HEK293T (cell line): ENCODE measurements at regions not wholly inside any gene's neighbourhood (a gene's known extent, or its start where the extent isn't known, plus 50 kb on each side); places are given as distances from the start of the nearest gene placed in this dataset.

Experiments
- CTCF ChIA-PET: fragments of 350-600 bp; formaldehyde crosslinking; extraction: SDS; loops from one replicate; lab custom pipeline; 2021; ENCODE audit warnings: antibody characterized with exemption, inconsistent platforms; lab: Yijun Ruan, JAX
- POLR2A ChIA-PET: fragments of 350-600 bp; formaldehyde crosslinking; extraction: SDS; loops from one replicate; lab custom pipeline; 2020; ENCODE audit warnings: antibody characterized with exemption, inconsistent platforms; lab: Yijun Ruan, JAX
- DNase-seq: peaks from one replicate; pipeline ENCODE4 v3.0.0; 2012; ENCODE audit warnings: mixed read lengths; ENCODE audit errors: extremely low spot score
- ARNT ChIP-seq: fragments of 450-650 bp; IDR thresholded peaks from 2 replicates; pipeline ENCODE4 v1.6.1; 2017; ENCODE audit warnings: mild to moderate bottlenecking
- BHLHE40 ChIP-seq: fragments of 450-650 bp; IDR thresholded peaks from 2 replicates; pipeline ENCODE4 v1.6.1; 2016; ENCODE audit warnings: mild to moderate bottlenecking, moderate library complexity, borderline replicate concordance
- CTBP1 ChIP-seq: fragments of 450-650 bp; IDR thresholded peaks from 2 replicates; pipeline ENCODE4 v1.6.1; 2016; ENCODE audit warnings: borderline replicate concordance
- ELF4 ChIP-seq: fragments of 450-650 bp; IDR thresholded peaks from 2 replicates; pipeline ENCODE4 v1.6.1; 2017; ENCODE audit warnings: antibody characterized with exemption
- FOXA1 ChIP-seq: fragments of 450-650 bp; IDR thresholded peaks from 2 replicates; pipeline ENCODE4 v1.6.1; 2016; ENCODE audit warnings: mild to moderate bottlenecking
- FOXK2 ChIP-seq: fragments of 450-650 bp; IDR thresholded peaks from 2 replicates; pipeline ENCODE4 v1.6.1; 2016; ENCODE audit warnings: mild to moderate bottlenecking
- FOXM1 ChIP-seq: fragments of 450-650 bp; IDR thresholded peaks from 2 replicates; pipeline ENCODE4 v1.6.1; 2017; ENCODE audit warnings: mild to moderate bottlenecking, borderline replicate concordance
- HDGF ChIP-seq: fragments of 450-650 bp; IDR thresholded peaks from 2 replicates; pipeline ENCODE4 v1.6.1; 2017; ENCODE audit warnings: antibody characterized with exemption, borderline replicate concordance
- L3MBTL2 ChIP-seq: fragments of 450-650 bp; conservative IDR thresholded peaks from 2 replicates; pipeline ENCODE4 v1.6.1; 2016; ENCODE audit warnings: mild to moderate bottlenecking
- LEF1 ChIP-seq: fragments of 450-650 bp; IDR thresholded peaks from 2 replicates; pipeline ENCODE4 v1.6.1; 2017; ENCODE audit warnings: mild to moderate bottlenecking, borderline replicate concordance
- NFRKB ChIP-seq: fragments of 450-650 bp; IDR thresholded peaks from 2 replicates; pipeline ENCODE4 v1.6.1; 2016; ENCODE audit warnings: mild to moderate bottlenecking, moderate library complexity
- SP1 ChIP-seq: fragments of 450-650 bp; IDR thresholded peaks from 2 replicates; pipeline ENCODE4 v1.6.1; 2017
- SUZ12 ChIP-seq: fragments of 450-650 bp; IDR thresholded peaks from 2 replicates; pipeline ENCODE4 v1.6.1; 2016; ENCODE audit warnings: mild to moderate bottlenecking
- TARDBP ChIP-seq: fragments of 450-650 bp; IDR thresholded peaks from 2 replicates; pipeline ENCODE4 v1.6.1; 2016
- ZNF384 ChIP-seq: fragments of 450-650 bp; IDR thresholded peaks from 2 replicates; pipeline ENCODE4 v1.6.1; 2016
- TF ChIP-seq, protein P1 (sequence below): fragments of 450-650 bp; IDR thresholded peaks from 2 replicates; pipeline ENCODE4 v1.6.1; 2016

DNA sequence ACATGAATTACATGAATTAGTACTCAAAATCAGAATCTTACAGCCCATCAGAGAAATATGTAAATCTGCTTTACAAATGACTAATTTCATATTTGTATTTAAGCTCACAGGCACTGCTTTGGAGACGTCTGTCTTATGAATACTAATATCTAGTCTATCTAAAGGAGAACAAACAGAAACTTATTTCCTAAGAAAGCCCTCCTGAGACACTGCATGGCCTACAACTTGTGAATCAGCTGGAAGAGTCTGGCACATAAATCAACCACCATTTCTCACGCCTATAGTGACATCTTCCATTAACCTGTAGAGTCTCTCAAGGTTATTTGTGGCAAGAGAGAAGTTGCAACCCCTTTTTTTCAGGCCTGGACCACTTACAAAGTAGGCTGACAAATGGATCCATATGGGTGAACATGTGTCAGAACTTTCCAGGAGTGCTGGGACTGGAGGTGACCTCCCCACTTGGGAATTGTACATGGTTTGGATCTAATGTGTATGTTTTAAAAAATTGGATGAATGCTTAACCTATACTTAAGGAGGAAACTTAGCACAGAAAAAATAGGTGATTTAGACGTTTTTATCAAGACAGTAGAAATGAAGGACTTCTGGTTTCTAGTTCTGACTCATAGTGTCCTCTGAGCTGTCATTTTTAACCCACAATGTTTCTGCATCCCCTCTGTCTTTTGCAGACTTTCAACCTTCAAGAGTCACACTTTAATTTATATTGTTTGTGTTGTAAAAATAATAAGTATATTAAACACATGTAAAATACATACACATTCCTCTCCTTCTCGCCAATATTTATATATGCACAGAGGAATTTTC, 83.2 kb upstream of the ARHGAP24 start:
- DNase-seq, result no peak
- ChIA-PET CTCF (no interaction called here), POLR2A (no interaction called here)
- TF ChIP-seq NFRKB (no peak), FOXK2 (no peak), TARDBP (no peak), HDGF (no peak), LEF1 (no peak), SUZ12 (no peak), CTBP1 (no peak), ELF4 (no peak), BHLHE40 (no peak)

DNA sequence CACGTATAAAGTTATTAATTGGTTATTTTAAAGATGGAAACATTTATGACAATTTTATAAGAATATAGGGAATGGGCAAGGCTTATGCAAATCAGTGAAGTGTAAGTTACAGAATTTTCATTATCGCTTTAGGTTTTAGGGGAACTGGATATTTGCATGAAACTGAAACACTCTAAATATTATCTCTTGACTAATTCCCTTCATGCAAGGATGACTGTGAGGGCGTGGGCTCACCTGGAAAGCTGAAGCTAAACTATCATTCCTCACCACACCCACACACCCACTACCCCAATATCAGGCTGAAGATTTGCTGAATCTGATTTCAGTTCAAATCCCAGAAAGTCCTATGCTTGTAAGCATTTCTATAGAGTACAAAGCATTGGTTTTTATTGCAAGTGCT, 81.7 kb upstream of the ARHGAP24 start:
- POLR2A ChIA-PET, result no interaction called here
- no peak for TF ChIP-seq FOXK2
- TF ChIP-seq, protein P1, sequence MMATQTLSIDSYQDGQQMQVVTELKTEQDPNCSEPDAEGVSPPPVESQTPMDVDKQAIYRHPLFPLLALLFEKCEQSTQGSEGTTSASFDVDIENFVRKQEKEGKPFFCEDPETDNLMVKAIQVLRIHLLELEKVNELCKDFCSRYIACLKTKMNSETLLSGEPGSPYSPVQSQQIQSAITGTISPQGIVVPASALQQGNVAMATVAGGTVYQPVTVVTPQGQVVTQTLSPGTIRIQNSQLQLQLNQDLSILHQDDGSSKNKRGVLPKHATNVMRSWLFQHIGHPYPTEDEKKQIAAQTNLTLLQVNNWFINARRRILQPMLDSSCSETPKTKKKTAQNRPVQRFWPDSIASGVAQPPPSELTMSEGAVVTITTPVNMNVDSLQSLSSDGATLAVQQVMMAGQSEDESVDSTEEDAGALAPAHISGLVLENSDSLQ, result no peak
- TF ChIP-seq SUZ12, result no peak
- TF ChIP-seq HDGF, result no peak
- no peak for TF ChIP-seq FOXA1
- TF ChIP-seq ELF4, result no peak
- no peak for TF ChIP-seq SP1
- no peak for TF ChIP-seq ARNT
- TF ChIP-seq FOXM1, result no peak
- TF ChIP-seq L3MBTL2, result no peak
- TF ChIP-seq CTBP1, result no peak
- no peak for TF ChIP-seq NFRKB
- no peak for TF ChIP-seq LEF1
- TF ChIP-seq TARDBP, result no peak
- TF ChIP-seq BHLHE40, result no peak
- no peak for TF ChIP-seq ZNF384
- CTCF ChIA-PET, result no interaction called here
- no peak for DNase-seq

DNA sequence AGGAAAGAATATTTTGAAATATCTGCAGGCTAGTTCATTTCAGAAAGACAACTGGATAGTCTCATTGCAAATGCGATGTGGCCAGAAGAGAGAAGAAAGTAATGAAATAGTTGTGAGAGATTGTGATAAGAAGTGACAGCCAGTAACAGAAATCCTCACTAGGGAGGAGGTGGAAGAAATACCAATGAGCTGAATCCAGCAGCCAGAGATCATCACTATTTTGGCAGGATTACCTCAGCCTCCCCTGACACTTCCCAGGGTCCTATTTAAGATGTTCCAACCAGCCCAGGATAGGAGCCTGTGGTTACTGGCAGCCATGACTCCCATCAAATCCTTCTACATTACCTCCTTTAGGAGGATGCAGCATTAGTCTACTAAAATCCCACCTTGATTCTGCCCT, 76.7 kb upstream of the ARHGAP24 start:
- ChIA-PET POLR2A (no interaction called here), CTCF (no interaction called here)

DNA sequence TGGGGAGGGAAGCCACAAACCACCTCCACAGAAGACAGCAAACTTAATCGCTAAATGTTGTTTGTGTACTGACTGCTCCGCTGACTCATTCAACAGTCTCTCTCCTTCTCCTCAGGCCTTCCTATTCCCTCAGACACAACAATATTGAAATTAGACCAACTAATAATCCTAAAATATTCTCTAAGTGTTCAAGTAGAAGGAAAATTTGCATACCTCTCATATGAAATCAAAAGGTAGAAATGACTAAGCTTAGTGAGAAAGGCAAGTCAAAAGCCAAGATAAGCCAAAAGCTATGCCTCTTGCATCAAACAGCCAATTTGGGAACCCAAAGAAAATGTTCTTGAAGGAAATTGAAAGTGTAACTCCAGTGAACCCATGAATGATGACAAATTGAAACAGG, 75.7 kb upstream of the ARHGAP24 start:
- POLR2A ChIA-PET, result no interaction called here
- TF ChIP-seq FOXK2, result no peak
- no peak for TF ChIP-seq TARDBP
- no peak for TF ChIP-seq SUZ12
- no peak for TF ChIP-seq LEF1
- no peak for TF ChIP-seq CTBP1
- TF ChIP-seq, protein P1, result no peak
- TF ChIP-seq ELF4, result no peak
- TF ChIP-seq BHLHE40, result no peak
- no peak for TF ChIP-seq ZNF384
- CTCF ChIA-PET, result interaction anchor here (1.1 kb wide), 1 partner anchor 19 kb away, joined by 3 read pairs; no protein-coding TSS in a partner anchor
- DNase-seq, result no peak

More for the DNA sequence above, 76.7 kb upstream of the ARHGAP24 start:
- no peak for DNase-seq
- no peak for TF ChIP-seq NFRKB
- no peak for TF ChIP-seq ZNF384
- TF ChIP-seq HDGF, result no peak
- no peak for TF ChIP-seq L3MBTL2
- no peak for TF ChIP-seq FOXA1

DNA sequence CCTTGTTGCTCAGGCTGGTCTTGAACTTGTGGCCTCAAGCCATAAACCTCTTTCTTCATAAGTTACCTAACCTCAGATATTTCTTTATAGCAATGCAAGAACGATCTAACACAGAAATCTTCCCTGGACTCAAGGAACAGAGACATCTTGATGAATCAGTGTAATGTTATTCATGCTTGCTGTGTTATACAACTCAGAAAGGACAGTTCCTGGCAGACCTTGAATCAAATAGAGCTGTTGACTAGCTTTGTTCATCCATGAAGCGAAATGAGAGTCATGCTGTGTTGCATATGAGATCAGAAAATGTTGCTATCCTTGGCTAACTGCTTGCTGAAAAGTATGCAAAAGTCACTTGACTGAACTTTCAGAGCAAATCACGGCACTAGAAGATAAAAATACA, 72.6 kb upstream of the ARHGAP24 start:
- no peak for DNase-seq
- ChIA-PET POLR2A (no interaction called here), CTCF (no interaction called here)
- TF ChIP-seq, protein P1, result no peak
- no peak for TF ChIP-seq FOXA1
- no peak for TF ChIP-seq HDGF
- TF ChIP-seq TARDBP, result no peak
- no peak for TF ChIP-seq LEF1
- no peak for TF ChIP-seq NFRKB
- TF ChIP-seq CTBP1, result no peak
- TF ChIP-seq L3MBTL2, result no peak
- no peak for TF ChIP-seq SP1
- TF ChIP-seq FOXK2, result no peak

DNA sequence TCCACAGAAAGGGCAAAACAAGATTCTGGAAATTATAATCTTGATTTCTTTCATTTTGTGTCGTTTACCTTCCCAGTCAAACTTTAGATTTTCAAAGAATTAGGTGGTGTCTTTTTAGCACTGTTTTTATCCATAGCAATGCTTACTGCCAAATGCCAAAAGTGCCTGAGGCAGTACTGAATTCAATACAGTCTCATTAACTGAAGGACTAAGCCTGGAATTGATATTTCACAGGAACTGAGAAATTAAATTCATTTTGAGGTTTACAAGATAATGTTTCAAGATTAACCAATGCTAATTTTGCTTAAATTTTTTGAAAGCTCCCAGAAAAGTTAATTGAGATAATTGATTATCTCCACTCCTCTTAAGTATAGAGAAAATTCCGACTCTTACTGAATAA, 68.8 kb upstream of the ARHGAP24 start:
- ChIA-PET CTCF (no interaction called here), POLR2A (no interaction called here)
- TF ChIP-seq SP1, result no peak
- TF ChIP-seq ZNF384, result no peak
- no peak for TF ChIP-seq CTBP1
- TF ChIP-seq L3MBTL2, result no peak
- TF ChIP-seq ELF4, result no peak
- TF ChIP-seq FOXM1, result no peak
- TF ChIP-seq SUZ12, result no peak
- TF ChIP-seq, protein P1, result no peak
- TF ChIP-seq ARNT, result no peak
- TF ChIP-seq BHLHE40, result no peak
- TF ChIP-seq FOXK2, result no peak
- TF ChIP-seq HDGF, result no peak
- TF ChIP-seq TARDBP, result no peak
- no peak for TF ChIP-seq NFRKB
- TF ChIP-seq FOXA1, result no peak
- no peak for DNase-seq
